ENCODE measurements at regions not wholly inside any gene's neighbourhood (a gene's known extent, or its start where the extent isn't known, plus 50 kb on each side); places are given as distances from the start of the nearest gene placed in this dataset.

DNA sequence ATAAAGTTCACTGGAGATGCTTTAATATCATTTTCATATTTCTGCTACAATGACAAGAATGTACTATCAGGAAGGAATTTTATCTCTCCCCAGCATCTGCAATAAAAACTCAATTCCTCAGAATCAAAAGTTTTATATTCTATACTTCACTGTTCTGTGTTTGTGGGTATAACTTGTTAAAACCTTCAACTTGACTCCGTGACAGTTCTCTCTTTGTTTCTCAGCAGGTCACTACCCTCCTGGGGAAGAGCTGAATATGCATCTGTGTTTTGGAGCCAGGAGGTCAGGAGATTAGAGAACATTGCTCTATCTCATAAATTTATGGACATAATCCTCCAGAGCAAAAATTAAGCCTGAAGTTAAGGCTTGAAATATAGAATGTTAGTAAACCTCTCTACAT is 411.4 kb downstream of the TRIB2 start (continued):
- TF ChIP-seq PRDM10 (IDR thresholded peaks at IDR 0.05; ENCODE audit: partially characterized antibody) (no peak), ZNF717 (CRISPR knock-in tag; IDR thresholded peaks at IDR 0.05) (no peak), ZFX (CRISPR knock-in tag; IDR thresholded peaks at IDR 0.05) (no peak), PATZ1 (CRISPR knock-in tag; IDR thresholded peaks at IDR 0.05; ENCODE audit: borderline replicate concordance) (no peak), NR4A1 (CRISPR knock-in tag; IDR thresholded peaks at IDR 0.05) (no peak), NR4A1 (tag; IDR thresholded peaks at IDR 0.05) (no peak), ZNF79 (CRISPR knock-in tag; IDR thresholded peaks at IDR 0.05; ENCODE audit: low read depth) (no peak), ZBTB1 (CRISPR knock-in tag; IDR thresholded peaks at IDR 0.05; ENCODE audit: borderline replicate concordance, low read depth) (no peak)
